Right lobe of liver (tissue), 6 donors: ENCODE measurements at regions not wholly inside any gene's neighbourhood (a gene's known extent, or its start where the extent isn't known, plus 50 kb on each side); places are given as distances from the start of the nearest gene placed in this dataset.

Experiments used
- ATAC-seq, 4 donors: fragments of 200-7000 bp; cut with Tn5 transposase; one replicate each; pipeline ENCODE4 v1.9.1; 2020; ENCODE audit warnings: mild to moderate bottlenecking in 4 of 4, moderate library complexity in 4 of 4
- DNase-seq, 3 donors: peaks; one replicate each; pipeline ENCODE4 v3.0.0-alpha.2; 2020
- H3K27ac ChIP-seq, 3 donors: fragments of 200-600 bp; one replicate each; pipeline ENCODE4 v1.8.0; 2022
- H3K27me3 ChIP-seq, 2 donors: fragments of 200-600 bp; one replicate each; pipeline ENCODE4 v1.8.0; 2022
- H3K36me3 ChIP-seq, 4 donors: fragments of 200-600 bp; sonication (generic) in 1 of 4; one replicate each; pipeline versions ENCODE4 v1.5.1 to v1.8.0; 2017 to 2022; ENCODE audit warnings: control low read depth in 1 of 4
- H3K4me1 ChIP-seq, 4 donors: fragments of 200-600 bp; sonication (generic) in 1 of 4; one replicate each; pipeline versions ENCODE4 v1.5.1 to v1.8.0; 2017 to 2022; ENCODE audit warnings: control low read depth in 1 of 4
- H3K4me3 ChIP-seq, 3 donors: fragments of 200-600 bp; one replicate each; pipeline ENCODE4 v1.8.0; 2022
- H3K9me3 ChIP-seq, 4 donors: fragments of 200-600 bp; sonication (generic) in 1 of 4; one replicate each; pipeline versions ENCODE4 v1.5.1 to v1.8.0; 2017 to 2022; ENCODE audit warnings: control low read depth in 1 of 4
- CTCF ChIP-seq, 4 donors: fragments of 200-600 bp in 3 of 4; fragments of 450-650 bp in 1 of 4; IDR thresholded peaks; one replicate each; pipeline versions ENCODE4 v1.5.1 to v1.8.0; 2016 to 2022; ENCODE audit warnings: antibody characterized with exemption in 4 of 4, mild to moderate bottlenecking in 2 of 4
- POLR2A ChIP-seq: fragments of 450-650 bp; IDR thresholded peaks from one replicate; pipeline ENCODE4 v1.6.1; 2017; ENCODE audit warnings: antibody characterized with exemption, mild to moderate bottlenecking
- WGBS: methylation state at CpG from one replicate; pipeline ENCODE4 v1.1.6; 2018; ENCODE audit warnings: low coverage, low lambda C conversion rate; ENCODE audit not compliant: insufficient coverage; ENCODE audit errors: missing lambda C conversion rate; 5-methylcytosine and 5-hydroxymethylcytosine counted together
- intact Hi-C, 2 donors: fragments of 100-400 bp; cut with DNase I; formaldehyde crosslinking; loops; one replicate each; pipeline versions ENCODE4 v1.11.2 to v1.14.1; 2022
- donor health status: DM: no; HTN: yes; CAD: no.
- donor health status: DM: no; HTN: no; CAD: no.
- donor health status: DM: no; HTN: no; CAD: no.
- donor health status: DM: no; HTN: yes; CAD: no.
- donor health status: DM: no; HTN: yes; CAD: no.

DNA sequence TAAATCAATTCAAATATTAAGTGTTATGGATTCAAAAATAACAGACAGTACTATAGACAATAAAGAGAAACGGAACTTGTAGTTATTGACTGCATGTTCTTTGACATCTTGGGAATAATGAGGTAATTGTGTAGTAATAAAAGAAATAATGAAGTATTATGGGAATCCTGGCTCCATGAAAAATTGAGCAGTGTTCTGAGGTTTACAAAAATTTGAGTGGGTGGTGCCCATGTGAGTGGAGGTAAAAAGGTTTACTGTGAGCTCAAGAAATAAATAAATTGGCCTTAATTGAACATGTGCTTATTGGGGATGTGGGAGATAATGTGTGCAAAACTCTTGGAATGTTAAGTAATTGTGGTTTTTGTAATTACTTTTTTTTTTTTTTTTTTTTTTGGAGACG is 1013.7 kb upstream of the GJE1 start:
- 57% methylated on average over 2 of the region's 2 CpGs for WGBS
- no peak for DNase-seq
- intact Hi-C loops, result no loop called here
- H3K36me3 ChIP-seq, result no peaks in the 10 kb centered on the region
- no peaks in the 10 kb centered on the region for H3K9me3 ChIP-seq
- no peak for ATAC-seq
- TF ChIP-seq CTCF (IDR thresholded peaks at IDR 0.05) (no peak), POLR2A (no peak)
- no peaks in the 10 kb centered on the region for H3K4me1 ChIP-seq
- H3K27ac ChIP-seq, result no peak overlapping the region
- no peaks in the 10 kb centered on the region for H3K27me3 ChIP-seq
- H3K4me3 ChIP-seq, result no peak overlapping the region

DNA sequence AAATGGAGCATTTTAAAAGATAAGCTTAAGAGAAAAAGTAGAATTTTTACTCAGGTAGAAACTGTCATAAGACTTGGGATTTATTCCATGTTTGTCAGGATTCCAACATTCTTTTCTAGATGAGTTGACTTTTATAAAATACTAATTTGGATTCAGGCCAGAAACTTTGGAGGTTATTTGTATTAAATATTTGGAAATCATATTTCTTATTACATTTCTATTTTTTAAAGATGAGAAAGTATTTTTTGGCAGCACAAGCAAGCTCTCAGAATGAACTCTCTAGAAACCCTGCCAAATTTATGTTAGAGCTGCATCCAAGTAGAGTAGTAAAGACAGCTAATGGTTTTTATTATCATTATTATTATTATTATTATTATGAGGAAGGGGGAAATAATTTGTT is 1014.9 kb upstream of the GJE1 start:
- Histone ChIP-seq H3K27me3 (no peaks in the 10 kb centered on the region), H3K4me1 (no peaks in the 10 kb centered on the region), H3K27ac (no peak overlapping the region), H3K9me3 (no peaks in the 10 kb centered on the region), H3K36me3 (no peaks in the 10 kb centered on the region), H3K4me3 (no peak overlapping the region)
- intact Hi-C loops, result no loop called here
- ATAC-seq, result no peak
- no peak for DNase-seq
- no peak for TF ChIP-seq CTCF (IDR thresholded peaks at IDR 0.05)
- no peak for TF ChIP-seq POLR2A

- Histone ChIP-seq H3K36me3 (no peaks in the 10 kb centered on the region), H3K27ac (no peak overlapping the region), H3K4me3 (no peak overlapping the region), H3K4me1 (no peaks in the 10 kb centered on the region), H3K27me3 (no peaks in the 10 kb centered on the region), H3K9me3 (no peaks in the 10 kb centered on the region)
- DNase-seq (no peak), ATAC-seq (no peak)
- 61% methylated on average over 2 of the region's 2 CpGs for WGBS
- intact Hi-C loops, result no loop called here
- TF ChIP-seq CTCF (IDR thresholded peaks at IDR 0.05), result no peak
- TF ChIP-seq POLR2A, result no peak
These were observed 1022.2 kb upstream of the GJE1 start for GRCh38 chr6:141110481-141110880.

- no peak for ATAC-seq
- Histone ChIP-seq H3K4me3 (no peak overlapping the region), H3K4me1 (no peaks in the 10 kb centered on the region), H3K9me3 (no peaks in the 10 kb centered on the region), H3K27me3 (no peaks in the 10 kb centered on the region), H3K27ac (no peak overlapping the region), H3K36me3 (no peaks in the 10 kb centered on the region)
- intact Hi-C loops, result no loop called here
- DNase-seq, result no peak
- 63% methylated on average over 1 of the region's 1 CpG for WGBS
- no peak for TF ChIP-seq CTCF (IDR thresholded peaks at IDR 0.05)
- TF ChIP-seq POLR2A, result no peak
These were observed 1025.0 kb upstream of the GJE1 start for GRCh38 chr6:141107591-141108160.

GRCh38 chr6:141105481-141105880 is 1027.2 kb upstream of the GJE1 start:
- no peak for TF ChIP-seq POLR2A
- TF ChIP-seq CTCF (IDR thresholded peaks at IDR 0.05), result no peak
- intact Hi-C loops, result no loop called here
- no peak for DNase-seq
- Histone ChIP-seq H3K27me3 (no peaks in the 10 kb centered on the region), H3K4me3 (no peak overlapping the region), H3K4me1 (no peaks in the 10 kb centered on the region), H3K9me3 (no peaks in the 10 kb centered on the region), H3K27ac (no peak overlapping the region), H3K36me3 (no peaks in the 10 kb centered on the region)
- no peak for ATAC-seq
